Stomach (tissue), 4 donors: ENCODE measurements at regions not wholly inside any gene's neighbourhood (a gene's known extent, or its start where the extent isn't known, plus 50 kb on each side); places are given as distances from the start of the nearest gene placed in this dataset.

Experiments used
- CTCF ChIP-seq, 7 experiments: fragments of 450-650 bp in 4 of 7; fragments of 200-600 bp in 3 of 7; sonication (generic) in 3 of 7; IDR thresholded peaks; one replicate each; pipeline ENCODE4 v1.5.1; 2016 to 2019; ENCODE audit warnings: antibody characterized with exemption in 7 of 7, control low read depth in 2 of 7, mild to moderate bottlenecking in 1 of 7
- EP300 ChIP-seq: sonication (generic); formaldehyde crosslinking; IDR thresholded peaks from one replicate; pipeline ENCODE4 v1.6.1; 2017; ENCODE audit warnings: antibody characterized with exemption
- POLR2AphosphoS5 ChIP-seq, 3 donors: sonication (generic); formaldehyde crosslinking; IDR thresholded peaks; one replicate each; pipeline ENCODE4 v1.6.1; 2016; ENCODE audit warnings: antibody characterized with exemption in 3 of 3

DNA sequence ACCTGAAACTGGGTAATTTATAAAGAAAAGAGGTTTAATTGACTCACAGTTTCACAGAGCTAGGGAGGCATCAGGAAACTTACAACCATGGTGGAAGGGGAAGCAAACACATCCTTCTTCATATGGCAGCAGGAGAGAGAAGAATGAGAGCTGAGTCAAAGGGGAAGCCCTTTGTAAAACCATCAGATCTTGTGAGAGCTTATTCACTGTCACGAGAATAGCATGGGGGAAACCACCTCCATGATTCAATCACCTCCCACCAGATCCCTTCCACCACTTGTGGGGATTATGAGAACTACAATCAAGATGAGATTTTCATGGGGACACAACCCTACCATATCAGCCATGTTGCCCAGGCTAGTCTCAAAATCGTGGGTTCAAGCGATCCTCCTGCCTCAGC is 143.4 kb downstream of the FGF18 start:
- TF ChIP-seq CTCF (IDR thresholded peaks at IDR 0.05) (no peak), POLR2AphosphoS5 (IDR thresholded peaks at IDR 0.05) (no peak), EP300 (no peak)
